ENCODE measurements at regions not wholly inside any gene's neighbourhood (a gene's known extent, or its start where the extent isn't known, plus 50 kb on each side); places are given as distances from the start of the nearest gene placed in this dataset.

GRCh38 chr14:76922584-76922983, 96.4 kb downstream of the LRRC74A start:
- TF ChIP-seq YY1 (IDR thresholded peaks at IDR 0.05; ENCODE audit: low read depth, low read length), result no peak
- TF ChIP-seq CREB1 (IDR thresholded peaks at IDR 0.05; ENCODE audit: low read depth), result no peak
- TF ChIP-seq CTCF (IDR thresholded peaks at IDR 0.05 in 2 of 3, conservative IDR thresholded peaks at IDR 0.05 in 1 of 3; ENCODE audit: control insufficient read depth in 2 of 3, extremely low read depth in 1 of 3, insufficient read depth in 1 of 3, low read depth in 3 of 3, low read length in 3 of 3), result no peak
- no peak for TF ChIP-seq YBX1 (IDR thresholded peaks at IDR 0.05)
- TF ChIP-seq MXI1 (IDR thresholded peaks at IDR 0.05; ENCODE audit: low read depth, low read length), result no peak
- no peak for TF ChIP-seq EZH2 (IDR thresholded peaks at IDR 0.05; ENCODE audit: borderline replicate concordance, control insufficient read depth, low read depth, low read length)
- TF ChIP-seq POLR2AphosphoS5 (IDR thresholded peaks at IDR 0.05; ENCODE audit: low read length), result no peak

Measured in GM12878 (cell line).